ENCODE measurements at regions not wholly inside any gene's neighbourhood (a gene's known extent, or its start where the extent isn't known, plus 50 kb on each side); places are given as distances from the start of the nearest gene placed in this dataset.
A peak's percentile ranks its signal among the peaks of the same experiment; 100 is the strongest.
"Not testable (repeated sequence)": the region's sequence is repeated elsewhere in the genome, so short reads cannot be mapped to it uniquely, and the experiment has no call there.

GRCh38 chr21:21898801-21899200 is 900.6 kb downstream of the NCAM2 start:
- no peak overlapping the region for H3K4me3 ChIP-seq (ENCODE audit: low read depth, low read length)
- in situ Hi-C loops (cut with HindIII; ENCODE audit: low sequenced_read_pairs), result no loop called here
- DNase-seq (ENCODE audit: low read depth, low spot score), result peak; percentile 19
- no peak for TF ChIP-seq CTCF (IDR thresholded peaks at IDR 0.05; ENCODE audit: low read depth, low read length)

- H3K4me3 ChIP-seq (ENCODE audit: low read depth, low read length); in situ Hi-C loops (cut with HindIII; ENCODE audit: low sequenced_read_pairs); DNase-seq (ENCODE audit: low read depth, low spot score): not testable (repeated sequence)
Observed at GRCh38 chr21:21902416-21902815, 904.2 kb downstream of the NCAM2 start.

GRCh38 chr21:21907271-21907670 is 909.1 kb downstream of the NCAM2 start:
- H3K4me3 ChIP-seq (ENCODE audit: low read depth, low read length), result no peak overlapping the region
- TF ChIP-seq CTCF (IDR thresholded peaks at IDR 0.05; ENCODE audit: low read depth, low read length), result no peak
- in situ Hi-C loops (cut with HindIII; ENCODE audit: low sequenced_read_pairs), result no loop called here
- DNase-seq (ENCODE audit: low read depth, low spot score), result peak; percentile 79

- no peak overlapping the region for H3K4me3 ChIP-seq (ENCODE audit: low read depth, low read length)
- no peak for TF ChIP-seq CTCF (IDR thresholded peaks at IDR 0.05; ENCODE audit: low read depth, low read length)
- no peak for DNase-seq (ENCODE audit: low read depth, low spot score)
- in situ Hi-C loops (cut with HindIII; ENCODE audit: low sequenced_read_pairs), result no loop called here
Observed at GRCh38 chr21:21915816-21916215, 917.6 kb downstream of the NCAM2 start.

- in situ Hi-C loops (cut with HindIII; ENCODE audit: low sequenced_read_pairs), result no loop called here
- DNase-seq (ENCODE audit: low read depth, low spot score), result peak; percentile 56
- TF ChIP-seq CTCF (IDR thresholded peaks at IDR 0.05; ENCODE audit: low read depth, low read length), result peak; percentile 59
- no peak overlapping the region for H3K4me3 ChIP-seq (ENCODE audit: low read depth, low read length)
Observed at GRCh38 chr21:21921410-21922232, 923.4 kb downstream of the NCAM2 start.

GRCh38 chr21:21929226-21929625 is 931.0 kb downstream of the NCAM2 start:
- no peak overlapping the region for H3K4me3 ChIP-seq (ENCODE audit: low read depth, low read length)
- in situ Hi-C loops (cut with HindIII; ENCODE audit: low sequenced_read_pairs), result no loop called here
- no peak for DNase-seq (ENCODE audit: low read depth, low spot score)
- TF ChIP-seq CTCF (IDR thresholded peaks at IDR 0.05; ENCODE audit: low read depth, low read length), result no peak

- in situ Hi-C loops (cut with HindIII; ENCODE audit: low sequenced_read_pairs), result no loop called here
- no peak overlapping the region for H3K4me3 ChIP-seq (ENCODE audit: low read depth, low read length)
- no peak for DNase-seq (ENCODE audit: low read depth, low spot score)
- TF ChIP-seq CTCF (IDR thresholded peaks at IDR 0.05; ENCODE audit: low read depth, low read length), result no peak
Observed at GRCh38 chr21:21929789-21930188, 931.6 kb downstream of the NCAM2 start.
